IMR-90 (cell line): ENCODE measurements at regions not wholly inside any gene's neighbourhood (a gene's known extent, or its start where the extent isn't known, plus 50 kb on each side); places are given as distances from the start of the nearest gene placed in this dataset.

ENCODE experiments used
- ATAC-seq: fragments of 200-7000 bp; cut with Tn5 transposase; 2 replicates; pipeline ENCODE4 v1.9.1; 2020; ENCODE audit warnings: low read depth, mild to moderate bottlenecking, moderate library complexity
- BruUV-seq: library from RNA; stranded (reverse); fragments of 400-500 nt; replicated peaks from 2 replicates; lab custom pipeline; 2021; lab: Mats Ljungman, UMichigan
- CTCF ChIA-PET: fragments of 300-600 bp; formaldehyde crosslinking; extraction: SDS; loops from one replicate; lab custom pipeline; 2021; ENCODE audit warnings: antibody characterized with exemption; lab: Yijun Ruan, JAX
- POLR2A ChIA-PET: fragments of 300-600 bp; sonication (Branson Sonifier 250); formaldehyde crosslinking; loops from one replicate; lab custom pipeline; 2022; ENCODE audit warnings: antibody characterized with exemption; ENCODE audit not compliant: unreplicated experiment; lab: Charles Lee
- DNase-seq: peaks from one replicate; pipeline ENCODE4 v3.0.0; 2013
- H2AFZ ChIP-seq: replicated peaks from 2 replicates; pipeline ENCODE3; 2013; ENCODE audit warnings: low read length, mild to moderate bottlenecking; ENCODE audit not compliant: poor library complexity
- H2AK5ac ChIP-seq: 2 replicates; pipeline ENCODE4 v1.6.1; 2013; ENCODE audit warnings: low read depth, low read length, inconsistent platforms
- H2AK9ac ChIP-seq: replicated peaks from 2 replicates; pipeline ENCODE3; 2013; ENCODE audit warnings: mild to moderate bottlenecking, low read depth, low read length, moderate library complexity; ENCODE audit not compliant: poor library complexity
- H2BK120ac ChIP-seq: 2 replicates; pipeline ENCODE4 v1.6.1; 2013; ENCODE audit warnings: low read depth, low read length, inconsistent platforms
- H2BK15ac ChIP-seq: 3 replicates; pipeline ENCODE4 v1.6.1; 2013; ENCODE audit warnings: low read depth, low read length, inconsistent platforms
- H2BK20ac ChIP-seq: 2 replicates; pipeline ENCODE4 v1.6.1; 2013; ENCODE audit warnings: low read depth, mild to moderate bottlenecking, inconsistent platforms, low read length, moderate library complexity
- H2BK5ac ChIP-seq: 2 replicates; pipeline ENCODE4 v1.6.1; 2013; ENCODE audit warnings: mild to moderate bottlenecking, low read depth, low read length, inconsistent platforms; ENCODE audit not compliant: poor library complexity, severe bottlenecking
- H3K14ac ChIP-seq: replicated peaks from 2 replicates; pipeline ENCODE4 v1.6.1; 2013; ENCODE audit warnings: low read depth, low read length, inconsistent platforms
- H3K18ac ChIP-seq: 2 replicates; pipeline ENCODE4 v1.6.1; 2013; ENCODE audit warnings: low read depth, low read length, control low read depth
- H3K23ac ChIP-seq: 2 replicates; pipeline ENCODE4 v1.6.1; 2013; ENCODE audit warnings: low read depth, low read length, inconsistent platforms
- H3K27ac ChIP-seq: 2 replicates; pipeline ENCODE4 v1.5.1; 2013; ENCODE audit warnings: mild to moderate bottlenecking, control low read depth, low read length; ENCODE audit not compliant: insufficient read depth
- H3K27me3 ChIP-seq: 2 replicates; pipeline ENCODE4 v1.6.1; 2013; ENCODE audit warnings: low read length; ENCODE audit not compliant: control insufficient read depth, insufficient read depth
- H3K36me3 ChIP-seq: 2 replicates; pipeline ENCODE4 v1.6.1; 2013; ENCODE audit warnings: low read length, mixed read lengths; ENCODE audit not compliant: control insufficient read depth, insufficient read depth
- H3K4ac ChIP-seq: 2 replicates; pipeline ENCODE4 v1.6.1; 2013; ENCODE audit warnings: low read depth, low read length, inconsistent platforms
- H3K4me1 ChIP-seq: 2 replicates; pipeline ENCODE4 v1.6.1; 2013; ENCODE audit warnings: low read length, mixed read lengths; ENCODE audit not compliant: control insufficient read depth, insufficient read depth
- H3K4me2 ChIP-seq: 2 replicates; pipeline ENCODE4 v1.6.1; 2013; ENCODE audit warnings: low read depth, mild to moderate bottlenecking, control low read depth, low read length, moderate library complexity
- H3K4me3 ChIP-seq: 2 replicates; pipeline ENCODE4 v1.5.1; 2013; ENCODE audit warnings: low read depth, mild to moderate bottlenecking, control low read depth, low read length, moderate library complexity; ENCODE audit not compliant: insufficient read depth
- H3K56ac ChIP-seq: 2 replicates; pipeline ENCODE4 v1.6.1; 2013; ENCODE audit warnings: low read length, inconsistent platforms; ENCODE audit not compliant: insufficient read depth; ENCODE audit errors: extremely low read depth
- H3K79me1 ChIP-seq, 2 experiments: 2 replicates each; pipeline ENCODE4 v1.6.1; 2013; ENCODE audit warnings: low read length in 2 of 2, inconsistent platforms in 1 of 2, low read depth in 1 of 2
- H3K9ac ChIP-seq: 2 replicates; pipeline ENCODE4 v1.6.1; 2013; ENCODE audit warnings: low read depth, low read length, control low read depth
- H3K9me1 ChIP-seq: 2 replicates; pipeline ENCODE4 v1.6.1; 2013; ENCODE audit warnings: low read length, inconsistent platforms; ENCODE audit not compliant: insufficient read depth
- H3K9me3 ChIP-seq: 2 replicates; pipeline ENCODE4 v1.6.1; 2013; ENCODE audit warnings: low read length; ENCODE audit not compliant: control insufficient read depth, insufficient read depth
- H4K20me1 ChIP-seq: 2 replicates; pipeline ENCODE4 v1.6.1; 2013; ENCODE audit warnings: low read length, inconsistent platforms; ENCODE audit not compliant: insufficient read depth
- H4K5ac ChIP-seq: 2 replicates; pipeline ENCODE4 v1.6.1; 2013; ENCODE audit warnings: mild to moderate bottlenecking, low read depth, low read length, control low read depth
- H4K8ac ChIP-seq, 2 experiments: 2 replicates each; pipeline ENCODE4 v1.6.1; 2013; ENCODE audit warnings: low read depth in 2 of 2, low read length in 2 of 2, control low read depth in 1 of 2, inconsistent platforms in 1 of 2
- H4K91ac ChIP-seq: 2 replicates; pipeline ENCODE4 v1.6.1; 2013; ENCODE audit warnings: low read depth, low read length, inconsistent platforms; ENCODE audit not compliant: insufficient read depth
- BHLHE40 ChIP-seq: fragments of 150-350 bp; IDR thresholded peaks from 2 replicates; pipeline ENCODE4 v1.6.1; 2016; ENCODE audit warnings: mild to moderate bottlenecking, low read depth, low read length
- CEBPB ChIP-seq: IDR thresholded peaks from 2 replicates; pipeline ENCODE4 v1.6.1; 2012; ENCODE audit warnings: low read depth, low read length, improper control_type of control experiment
- CHD1 ChIP-seq: IDR thresholded peaks from 2 replicates; pipeline ENCODE4 v1.6.1; 2012; ENCODE audit warnings: low read depth, low read length, improper control_type of control experiment
- FOS ChIP-seq: fragments of 150-350 bp; IDR thresholded peaks from 2 replicates; pipeline ENCODE4 v1.6.1; 2016; ENCODE audit warnings: low read depth, low read length
- MAFK ChIP-seq: IDR thresholded peaks from 2 replicates; pipeline ENCODE4 v1.6.1; 2012; ENCODE audit warnings: low read depth, low read length, improper control_type of control experiment
- MAZ ChIP-seq: IDR thresholded peaks from 2 replicates; pipeline ENCODE4 v1.6.1; 2012; ENCODE audit warnings: low read depth, mild to moderate bottlenecking, low read length, improper control_type of control experiment, moderate library complexity, borderline replicate concordance
- MXI1 ChIP-seq: IDR thresholded peaks from 2 replicates; pipeline ENCODE4 v1.6.1; 2012; ENCODE audit warnings: low read depth, mild to moderate bottlenecking, low read length, moderate library complexity, borderline replicate concordance
- NFE2L2 ChIP-seq: fragments of 150-350 bp; IDR thresholded peaks from 2 replicates; pipeline ENCODE4 v1.6.1; 2016; ENCODE audit warnings: low read depth, mild to moderate bottlenecking, low read length
- POLR2A ChIP-seq: IDR thresholded peaks from 2 replicates; pipeline ENCODE4 v1.6.1; 2012; ENCODE audit warnings: mild to moderate bottlenecking, low read depth, low read length
- RAD21 ChIP-seq: IDR thresholded peaks from 2 replicates; pipeline ENCODE4 v1.6.1; 2012; ENCODE audit warnings: low read length, improper control_type of control experiment
- RCOR1 ChIP-seq: IDR thresholded peaks from 2 replicates; pipeline ENCODE4 v1.6.1; 2012; ENCODE audit warnings: mild to moderate bottlenecking, low read length, improper control_type of control experiment; ENCODE audit not compliant: insufficient replicate concordance
- RFX5 ChIP-seq: IDR thresholded peaks from 2 replicates; pipeline ENCODE4 v1.8.0; 2012; ENCODE audit warnings: low read depth, mild to moderate bottlenecking, low read length, moderate library complexity
- SMC3 ChIP-seq: fragments of 150-350 bp; IDR thresholded peaks from 2 replicates; pipeline ENCODE4 v1.6.1; 2016; ENCODE audit warnings: low read depth, mild to moderate bottlenecking, antibody characterized with exemption, low read length, moderate library complexity
- WGBS, 2 experiments: methylation state at CpG; one replicate each; pipeline versions ENCODE4 v1.1.5 to v1.1.7; 2013; ENCODE audit warnings: missing lambda C conversion rate in 2 of 2; ENCODE audit not compliant: insufficient read length in 1 of 2; ENCODE audit errors: extremely low coverage in 2 of 2; 5-methylcytosine and 5-hydroxymethylcytosine counted together
- dilution Hi-C: fragments of 300-500 bp; cut with HindIII; formaldehyde crosslinking; loops from one replicate; pipeline ENCODE4 v1.14.3; 2018; ENCODE audit warnings: low sequenced_read_pairs; ENCODE audit not compliant: unreplicated experiment
- in situ Hi-C: fragments of 300-500 bp; cut with MboI; formaldehyde crosslinking; loops from 3 replicates; pipeline ENCODE4 v1.14.3; 2019; ENCODE audit warnings: low sequenced_read_pairs, inconsistent platforms, mixed read lengths
- intact Hi-C: fragments of 100-400 bp; cut with micrococcal nuclease; formaldehyde crosslinking; loops from 2 replicates; pipeline ENCODE4 v1.10.0; 2022
- TF ChIP-seq, protein P1 (sequence below): fragments of 150-350 bp; IDR thresholded peaks from 2 replicates; pipeline ENCODE4 v1.6.1; 2016; ENCODE audit warnings: low read depth, mild to moderate bottlenecking, low read length, moderate library complexity, borderline replicate concordance
- TF ChIP-seq, protein P2 (sequence below): fragments of 150-350 bp; IDR thresholded peaks from 2 replicates; pipeline ENCODE4 v1.6.1; 2017; ENCODE audit warnings: mild to moderate bottlenecking, antibody characterized with exemption, low read length, low read depth
- TF ChIP-seq, protein P3 (sequence below): conservative IDR thresholded peaks from 2 replicates; pipeline ENCODE4 v1.5.1; 2012; ENCODE audit warnings: mild to moderate bottlenecking, low read depth, low read length, improper control_type of control experiment

DNA sequence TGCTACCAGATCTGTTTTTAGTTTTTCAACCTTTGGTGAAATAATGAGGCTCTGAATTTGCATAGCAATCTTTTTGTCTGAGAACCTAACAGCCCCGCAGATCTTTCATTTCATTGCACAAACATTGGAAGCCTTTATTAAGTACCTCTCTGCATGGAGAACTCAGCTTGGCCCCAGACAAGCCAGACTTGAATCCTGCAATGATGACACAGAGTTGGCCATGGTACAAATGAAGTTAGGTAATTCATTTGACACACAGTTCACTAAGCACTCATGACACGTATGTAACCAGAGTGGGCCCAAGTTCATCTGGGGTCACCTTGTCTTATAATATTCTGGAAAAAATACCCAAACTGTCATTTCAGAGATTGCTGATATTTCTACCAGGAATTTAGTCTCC, 439.1 kb upstream of the ID2 start:
- Histone ChIP-seq H3K18ac (no peak overlapping the region), H2BK120ac (no peak overlapping the region), H4K8ac (no peak overlapping the region), H3K4me2 (peak overlapping the region; percentile 78), H2AK5ac (no peak overlapping the region), H2BK5ac (no peak overlapping the region), H3K4me1 (no peaks in the 10 kb centered on the region; the same call in 1 of the 2 replicates), H4K5ac (no peak overlapping the region), H3K9ac (no peak overlapping the region), H4K20me1 (no peaks in the 10 kb centered on the region), H3K27ac (no peak overlapping the region), H3K36me3 (no peaks in the 10 kb centered on the region), H2AK9ac (no peak overlapping the region), H3K9me1 (no peaks in the 10 kb centered on the region), H2BK15ac (no peak overlapping the region), H4K91ac (no peak overlapping the region), H2BK20ac (no peak overlapping the region), H3K23ac (no peak overlapping the region), H2AFZ (no peak overlapping the region), H3K56ac (no peak overlapping the region), H3K4ac (no peak overlapping the region), H3K9me3 (peaks cover 7% of the 10 kb centered on the region), H3K27me3 (no peaks in the 10 kb centered on the region; the same call in 1 of the 2 replicates), H3K79me1 (no peaks in the 10 kb centered on the region), H3K4me3 (no peak overlapping the region), H3K14ac (no peak overlapping the region)
- in situ Hi-C loops: no loop called here
- DNase-seq (peak; percentile 53), ATAC-seq (no peak)
- intact Hi-C loops: no loop called here
- ChIA-PET POLR2A (no interaction called here), CTCF (no interaction called here)
- no CpG with 5 or more reads among the region's 2 CpGs for WGBS, 2 experiments
- BruUV-seq: no TSS peak
- dilution Hi-C loops: no loop called here
- TF ChIP-seq MAZ (no peak), POLR2A (no peak), SMC3 (no peak), NFE2L2 (no peak), RAD21 (no peak), MXI1 (no peak), FOS (no peak), CEBPB (no peak), MAFK (no peak), BHLHE40 (no peak), RCOR1 (no peak), RFX5 (no peak), CHD1 (no peak)
- TF ChIP-seq, protein P1, sequence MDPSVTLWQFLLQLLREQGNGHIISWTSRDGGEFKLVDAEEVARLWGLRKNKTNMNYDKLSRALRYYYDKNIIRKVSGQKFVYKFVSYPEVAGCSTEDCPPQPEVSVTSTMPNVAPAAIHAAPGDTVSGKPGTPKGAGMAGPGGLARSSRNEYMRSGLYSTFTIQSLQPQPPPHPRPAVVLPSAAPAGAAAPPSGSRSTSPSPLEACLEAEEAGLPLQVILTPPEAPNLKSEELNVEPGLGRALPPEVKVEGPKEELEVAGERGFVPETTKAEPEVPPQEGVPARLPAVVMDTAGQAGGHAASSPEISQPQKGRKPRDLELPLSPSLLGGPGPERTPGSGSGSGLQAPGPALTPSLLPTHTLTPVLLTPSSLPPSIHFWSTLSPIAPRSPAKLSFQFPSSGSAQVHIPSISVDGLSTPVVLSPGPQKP: no peak
- TF ChIP-seq, protein P2, sequence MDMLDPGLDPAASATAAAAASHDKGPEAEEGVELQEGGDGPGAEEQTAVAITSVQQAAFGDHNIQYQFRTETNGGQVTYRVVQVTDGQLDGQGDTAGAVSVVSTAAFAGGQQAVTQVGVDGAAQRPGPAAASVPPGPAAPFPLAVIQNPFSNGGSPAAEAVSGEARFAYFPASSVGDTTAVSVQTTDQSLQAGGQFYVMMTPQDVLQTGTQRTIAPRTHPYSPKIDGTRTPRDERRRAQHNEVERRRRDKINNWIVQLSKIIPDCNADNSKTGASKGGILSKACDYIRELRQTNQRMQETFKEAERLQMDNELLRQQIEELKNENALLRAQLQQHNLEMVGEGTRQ: no peak
- TF ChIP-seq, protein P3, sequence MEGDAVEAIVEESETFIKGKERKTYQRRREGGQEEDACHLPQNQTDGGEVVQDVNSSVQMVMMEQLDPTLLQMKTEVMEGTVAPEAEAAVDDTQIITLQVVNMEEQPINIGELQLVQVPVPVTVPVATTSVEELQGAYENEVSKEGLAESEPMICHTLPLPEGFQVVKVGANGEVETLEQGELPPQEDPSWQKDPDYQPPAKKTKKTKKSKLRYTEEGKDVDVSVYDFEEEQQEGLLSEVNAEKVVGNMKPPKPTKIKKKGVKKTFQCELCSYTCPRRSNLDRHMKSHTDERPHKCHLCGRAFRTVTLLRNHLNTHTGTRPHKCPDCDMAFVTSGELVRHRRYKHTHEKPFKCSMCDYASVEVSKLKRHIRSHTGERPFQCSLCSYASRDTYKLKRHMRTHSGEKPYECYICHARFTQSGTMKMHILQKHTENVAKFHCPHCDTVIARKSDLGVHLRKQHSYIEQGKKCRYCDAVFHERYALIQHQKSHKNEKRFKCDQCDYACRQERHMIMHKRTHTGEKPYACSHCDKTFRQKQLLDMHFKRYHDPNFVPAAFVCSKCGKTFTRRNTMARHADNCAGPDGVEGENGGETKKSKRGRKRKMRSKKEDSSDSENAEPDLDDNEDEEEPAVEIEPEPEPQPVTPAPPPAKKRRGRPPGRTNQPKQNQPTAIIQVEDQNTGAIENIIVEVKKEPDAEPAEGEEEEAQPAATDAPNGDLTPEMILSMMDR: no peak
